Cerebellar cortex (tissue), 1 donor: ENCODE measurements at regions not wholly inside any gene's neighbourhood (a gene's known extent, or its start where the extent isn't known, plus 50 kb on each side); places are given as distances from the start of the nearest gene placed in this dataset.
"Not testable (repeated sequence)": the region's sequence is repeated elsewhere in the genome, so short reads cannot be mapped to it uniquely, and the experiment has no call there.

ENCODE experiments used
- DNase-seq: peaks from one replicate; pipeline ENCODE4 v3.0.0-alpha.2; 2015; ENCODE audit warnings: low spot score

DNA sequence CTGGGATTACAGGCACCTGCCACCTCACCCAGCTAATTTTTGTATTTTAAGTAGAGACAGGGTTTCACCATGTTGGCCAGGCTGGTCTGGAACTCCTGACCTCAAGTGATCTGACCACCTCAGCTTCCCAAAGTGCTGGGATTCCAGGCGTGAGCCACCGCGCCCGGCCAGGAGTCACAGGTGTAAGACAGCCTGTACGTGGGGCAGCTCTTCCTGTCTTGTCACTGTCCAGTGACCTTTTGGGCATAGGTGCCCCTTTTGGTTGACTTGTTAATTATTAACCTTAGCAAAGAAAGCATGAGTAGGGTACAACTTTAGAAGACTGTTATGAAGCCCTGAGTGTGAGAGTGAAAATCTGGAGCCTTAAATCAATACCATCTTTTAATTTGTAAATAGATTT lies 703.7 kb upstream of the SOX11 start:
- not testable (repeated sequence) for DNase-seq

DNA sequence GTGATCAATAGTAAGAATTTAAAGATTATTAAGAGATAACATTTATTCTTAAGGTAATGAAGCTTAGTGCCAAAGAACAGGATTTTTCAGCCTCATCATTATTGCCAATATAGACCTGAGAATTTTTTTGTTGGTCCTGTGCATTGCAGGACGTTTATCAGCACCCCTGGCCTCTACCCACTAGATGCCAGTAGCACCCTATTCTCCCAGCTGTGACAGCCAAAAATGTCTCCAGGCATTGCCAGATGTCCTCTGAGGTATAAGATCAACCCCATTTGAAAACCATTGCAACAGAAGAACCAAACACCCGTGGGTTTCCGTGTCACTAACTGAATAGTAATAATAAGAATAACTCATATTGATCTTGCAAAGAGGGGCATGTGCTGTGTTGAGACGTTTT lies 700.0 kb upstream of the SOX11 start:
- DNase-seq, result no peak

- DNase-seq, result no peak
These were observed 696.7 kb upstream of the SOX11 start for GRCh38 chr2:4995466-4995865.

GRCh38 chr2:5007596-5007995 lies 684.6 kb upstream of the SOX11 start:
- DNase-seq, result no peak

DNA sequence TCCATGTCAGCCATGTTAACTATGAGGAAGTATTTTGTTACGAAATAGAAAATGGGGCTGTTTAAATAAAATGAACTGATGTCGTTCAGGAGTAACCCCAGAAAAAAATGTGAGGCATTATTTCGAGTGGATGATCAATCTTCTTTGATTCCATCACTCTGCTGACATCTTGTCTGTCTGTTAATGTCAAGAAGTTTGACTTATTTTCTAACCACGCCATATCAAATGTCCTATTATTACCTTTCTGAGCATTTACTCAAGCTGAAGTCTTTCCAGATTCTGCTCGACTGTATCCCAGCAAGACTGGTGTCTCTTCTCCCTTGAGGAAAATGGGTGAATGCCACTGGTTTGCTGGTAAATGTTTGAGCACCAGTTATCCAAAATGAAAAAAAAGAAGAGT lies 672.9 kb upstream of the SOX11 start:
- no peak for DNase-seq

GRCh38 chr2:5020116-5020875 lies 671.9 kb upstream of the SOX11 start:
- DNase-seq, result no peak

DNA sequence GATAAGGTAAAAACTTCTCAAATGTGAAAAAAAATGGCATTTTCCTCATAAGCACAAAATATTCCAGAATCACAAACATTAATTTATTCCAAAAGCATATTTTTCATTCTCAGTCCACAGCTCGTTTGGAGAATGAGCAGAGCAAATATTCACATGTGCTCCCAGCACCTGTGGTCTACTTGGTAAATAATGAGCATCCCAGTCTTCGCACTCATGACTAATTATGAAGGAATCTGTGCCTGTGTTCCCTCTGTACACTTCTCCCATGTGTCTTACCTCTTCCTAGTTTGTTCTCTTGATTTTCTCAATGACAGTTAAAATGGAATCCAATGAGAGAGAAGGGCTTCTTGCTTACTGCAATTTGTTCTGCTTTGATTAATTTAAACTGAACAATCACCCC lies 671.0 kb upstream of the SOX11 start:
- no peak for DNase-seq

- DNase-seq, result no peak
These were observed 670.1 kb upstream of the SOX11 start for GRCh38 chr2:5022061-5022460.

GRCh38 chr2:5022708-5023635 lies 669.2 kb upstream of the SOX11 start:
- DNase-seq, result not testable (repeated sequence)

DNA sequence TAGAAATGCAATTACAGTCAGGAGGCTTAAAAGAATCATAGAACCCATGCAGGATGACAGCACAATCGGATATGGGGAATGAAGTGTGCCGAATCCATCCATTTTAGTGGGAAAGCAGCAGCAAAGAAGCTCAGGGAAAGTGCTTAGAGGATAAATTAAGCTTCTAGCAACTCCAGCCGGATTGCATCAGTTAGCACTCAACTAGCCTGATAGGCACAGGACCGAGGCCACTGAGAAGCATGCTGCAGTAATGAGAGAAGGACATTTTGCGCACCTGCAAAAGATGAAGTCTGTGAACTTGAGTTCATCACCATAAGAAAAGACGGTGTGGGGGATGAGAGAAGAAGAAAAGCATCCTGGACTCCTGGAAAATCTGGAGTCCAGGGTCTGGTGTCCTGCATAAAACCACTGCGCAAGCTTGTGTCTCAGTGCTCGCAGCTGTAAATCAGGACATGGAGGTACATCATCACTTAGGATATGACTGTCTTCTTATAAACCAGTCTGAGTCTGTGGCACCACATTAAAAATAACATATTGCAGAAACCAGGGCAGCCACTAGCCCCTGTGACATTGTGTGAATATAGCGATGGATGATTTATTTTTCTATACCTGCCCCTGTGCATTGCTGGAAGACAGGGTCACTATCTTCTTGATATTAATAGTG lies 665.5 kb upstream of the SOX11 start:
- no peak for DNase-seq

- DNase-seq, result no peak
These were observed 657.1 kb upstream of the SOX11 start for GRCh38 chr2:5035057-5035488.

GRCh38 chr2:5036256-5036655 lies 655.9 kb upstream of the SOX11 start:
- DNase-seq, result no peak

DNA sequence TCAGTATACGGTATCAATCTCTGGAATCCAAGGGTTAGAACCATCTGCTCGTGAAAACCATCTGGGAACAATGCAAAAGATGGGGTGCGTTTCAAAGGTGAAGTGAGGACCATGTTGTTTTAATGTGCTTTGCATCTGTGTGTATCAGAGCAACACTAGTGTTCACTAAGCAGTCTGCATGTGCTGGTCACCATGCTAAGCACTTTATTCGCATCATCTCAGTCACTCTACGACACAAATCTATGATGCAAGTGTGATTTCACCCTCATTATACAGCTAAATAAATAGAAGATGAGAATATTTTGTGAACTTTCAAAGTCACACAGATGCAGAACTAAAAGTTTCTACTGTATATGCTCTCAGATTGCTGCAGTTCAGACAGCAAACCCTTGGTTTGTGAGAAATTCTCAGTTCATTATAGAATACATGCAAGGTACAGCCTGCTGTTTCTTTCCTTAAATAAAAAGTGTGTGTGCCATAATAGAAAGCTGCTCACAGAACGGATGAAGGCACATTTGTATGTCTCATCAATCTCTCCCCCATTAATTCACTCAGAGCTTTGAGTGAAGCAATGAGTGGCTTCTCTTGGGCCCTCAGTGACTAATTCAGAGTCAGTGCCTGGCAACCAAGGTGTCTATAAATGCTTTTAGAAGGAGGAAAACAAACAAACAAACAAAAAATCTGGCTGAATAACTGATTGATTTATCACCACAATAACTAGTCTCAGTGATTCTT lies 652.8 kb upstream of the SOX11 start:
- DNase-seq, result no peak

DNA sequence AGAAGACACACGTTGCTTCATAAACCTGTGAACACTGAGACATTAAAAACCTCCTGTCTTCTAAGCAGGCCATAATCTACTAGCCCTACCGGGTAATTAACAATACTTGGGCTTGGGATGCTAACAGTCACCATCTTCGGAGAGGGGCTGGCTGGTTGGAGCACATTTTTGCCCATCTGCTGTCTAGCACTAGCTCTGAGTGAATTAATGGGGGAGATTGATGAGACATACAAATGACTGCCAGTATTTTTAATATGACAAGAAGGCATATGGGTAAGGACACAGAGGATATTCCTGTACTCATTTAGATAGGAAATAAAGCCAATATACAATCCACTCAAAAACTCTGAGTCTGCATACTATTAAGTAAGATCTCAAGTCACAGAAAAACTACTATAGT lies 651.6 kb upstream of the SOX11 start:
- DNase-seq, result no peak

DNA sequence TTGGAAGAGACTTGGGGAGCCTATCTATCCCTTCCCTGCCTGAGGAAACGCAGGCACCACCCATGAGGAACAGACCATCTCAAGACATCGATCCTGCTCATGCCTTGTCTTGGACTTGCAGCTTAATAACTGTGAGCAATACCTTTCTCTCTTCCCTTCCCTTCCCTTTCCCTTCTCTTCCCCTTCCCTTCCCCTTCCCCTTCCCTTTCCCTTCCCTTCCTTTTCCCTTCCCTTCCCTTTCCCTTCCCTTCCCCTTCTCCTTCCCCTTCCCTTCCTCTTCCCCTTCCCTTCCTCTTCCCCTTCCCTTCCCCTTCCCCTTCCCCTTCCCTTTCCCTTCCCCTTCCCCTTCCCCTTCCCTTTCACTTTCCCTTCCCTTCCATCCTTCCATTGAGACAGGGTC lies 650.7 kb upstream of the SOX11 start:
- DNase-seq, result no peak

GRCh38 chr2:5042666-5043440 lies 649.3 kb upstream of the SOX11 start:
- DNase-seq, result no peak

GRCh38 chr2:5051300-5051699 lies 640.9 kb upstream of the SOX11 start:
- DNase-seq, result no peak

DNA sequence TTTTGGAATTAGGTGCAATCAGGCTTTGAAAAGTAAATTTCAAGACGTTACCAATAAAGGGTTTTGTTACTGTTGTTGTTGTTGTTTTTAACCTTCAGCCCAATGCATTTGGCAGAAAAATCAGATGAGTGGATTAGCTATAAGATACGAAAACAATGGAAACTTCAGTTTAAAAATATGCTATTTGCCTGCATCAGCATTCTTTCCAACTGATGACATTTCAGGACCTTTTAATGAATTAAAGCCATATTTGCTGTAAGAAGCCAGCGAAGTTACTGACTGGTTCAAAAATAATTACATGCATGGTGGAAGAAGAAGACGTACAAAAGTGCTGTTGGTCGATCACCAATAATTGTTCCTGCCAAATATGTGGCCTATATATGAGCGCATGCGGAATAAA lies 639.3 kb upstream of the SOX11 start:
- no peak for DNase-seq

GRCh38 chr2:5057891-5058351 lies 634.3 kb upstream of the SOX11 start:
- no peak for DNase-seq

DNA sequence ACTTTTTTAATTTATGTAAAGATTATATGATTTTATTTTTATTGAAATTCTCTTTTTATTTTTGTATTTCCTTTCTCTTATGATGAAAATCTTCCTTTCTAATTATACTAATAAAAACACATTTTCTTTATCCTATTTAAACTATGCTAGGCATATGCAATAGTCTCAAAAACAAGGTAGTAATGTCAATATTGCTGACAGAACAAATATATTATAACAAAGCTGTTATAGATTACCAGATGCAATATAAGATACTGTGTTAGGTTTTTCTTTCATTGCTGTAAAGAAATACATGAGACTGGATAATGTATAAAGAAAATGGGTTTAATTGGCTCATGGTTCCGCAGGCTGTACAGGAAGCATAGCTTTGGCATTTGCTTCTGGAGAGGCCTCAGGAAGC lies 631.2 kb upstream of the SOX11 start:
- no peak for DNase-seq

- DNase-seq, result no peak
These were observed 627.5 kb upstream of the SOX11 start for GRCh38 chr2:5064687-5065086.
